GM12878 (cell line): ENCODE measurements at regions not wholly inside any gene's neighbourhood (a gene's known extent, or its start where the extent isn't known, plus 50 kb on each side); places are given as distances from the start of the nearest gene placed in this dataset.
"Not testable (repeated sequence)": the region's sequence is repeated elsewhere in the genome, so short reads cannot be mapped to it uniquely, and the experiment has no call there.

Experiments
- ATAC-seq: fragments of 200-7000 bp; cut with Tn5 transposase; 3 replicates; pipeline ENCODE4 v1.9.1; 2020; ENCODE audit warnings: mild to moderate bottlenecking, moderate library complexity
- BruUV-seq: library from RNA; stranded (reverse); fragments of 400-500 nt; replicated peaks from 2 replicates; lab custom pipeline; 2021; lab: Mats Ljungman, UMichigan
- CTCF ChIA-PET: fragments of 300-600 bp; sonication (Branson Sonifier 250); formaldehyde crosslinking; extraction: SDS; loops from one replicate; lab custom pipeline; 2021; ENCODE audit warnings: inconsistent platforms; lab: Yijun Ruan, JAX
- POLR2A ChIA-PET: fragments of 350-600 bp; formaldehyde crosslinking; extraction: SDS; loops from one replicate; lab custom pipeline; 2021; ENCODE audit warnings: inconsistent platforms; lab: Charles Lee
- RAD21 ChIA-PET: fragments of 300-600 bp; sonication (Branson Sonifier 250); formaldehyde crosslinking; loops from one replicate; lab custom pipeline; 2023; ENCODE audit warnings: antibody characterized with exemption; ENCODE audit not compliant: unreplicated experiment; lab: Charles Lee
- SMC1A ChIA-PET: fragments of 300-600 bp; sonication (Branson Sonifier 250); formaldehyde crosslinking; loops from one replicate; lab custom pipeline; 2023; ENCODE audit not compliant: unreplicated experiment, uncharacterized antibody; lab: Charles Lee
- DNase-seq: peaks from one replicate; pipeline ENCODE4 v3.0.0-alpha.2; 2011; ENCODE audit warnings: low read depth, low spot score
- FAIRE-seq: peaks from 3 replicates; lab custom pipeline; 2011; peaks lifted over from hg19 to GRCh38; lab: Jason Lieb, UNC
- H2AFZ ChIP-seq: 2 replicates; pipeline ENCODE4 v1.6.0; 2011; ENCODE audit warnings: low read depth, low read length, control low read depth; ENCODE audit not compliant: control insufficient read depth
- H3K27ac ChIP-seq: 2 replicates; pipeline ENCODE4 v1.5.1; 2011; ENCODE audit warnings: control low read depth; ENCODE audit not compliant: control insufficient read depth, insufficient read depth
- H3K27me3 ChIP-seq, 2 experiments: replicated peaks in 1 of 2; 2 replicates each; pipeline versions ENCODE4 v1.6.0 to v1.6.1; 2011; ENCODE audit warnings: low read length in 1 of 2; ENCODE audit not compliant: control insufficient read depth in 2 of 2, insufficient read depth in 2 of 2
- H3K36me3 ChIP-seq, 2 experiments: 2 replicates each; pipeline ENCODE4 v1.5.1; 2011; ENCODE audit warnings: low read length in 1 of 2; ENCODE audit not compliant: control insufficient read depth in 2 of 2, insufficient read depth in 2 of 2
- H3K4me1 ChIP-seq: 2 replicates; pipeline ENCODE4 v1.6.1; 2011; ENCODE audit warnings: mild to moderate bottlenecking, low read length, moderate library complexity, mixed read lengths; ENCODE audit not compliant: control insufficient read depth, insufficient read depth
- H3K4me2 ChIP-seq: 2 replicates; pipeline ENCODE4 v1.6.0; 2011; ENCODE audit warnings: control low read depth; ENCODE audit not compliant: control insufficient read depth, insufficient read depth
- H3K4me3 ChIP-seq: fragments of 200-600 bp; sonication (generic); 2 replicates; pipeline ENCODE4 v1.5.1; 2016
- H3K79me2 ChIP-seq: 2 replicates; pipeline ENCODE4 v1.6.0; 2011; ENCODE audit warnings: low read length; ENCODE audit not compliant: control insufficient read depth, insufficient read depth
- H3K9ac ChIP-seq: 2 replicates; pipeline ENCODE4 v1.8.0; 2011; ENCODE audit warnings: low read length, control low read depth, mixed read lengths; ENCODE audit not compliant: control insufficient read depth, insufficient read depth
- H3K9me3 ChIP-seq: replicated peaks from 3 replicates; pipeline ENCODE4 v1.5.1; 2011; ENCODE audit warnings: mild to moderate bottlenecking, low read length; ENCODE audit not compliant: control insufficient read depth, insufficient read depth
- H4K20me1 ChIP-seq: 2 replicates; pipeline ENCODE4 v1.6.0; 2011; ENCODE audit not compliant: control insufficient read depth, insufficient read depth
- BHLHE40 ChIP-seq, 2 experiments: fragments of 450-650 bp in 1 of 2; IDR thresholded peaks; 2 replicates each; pipeline ENCODE4 v1.6.1; 2011 to 2017; ENCODE audit warnings: low read depth in 2 of 2, borderline replicate concordance in 1 of 2, improper control_type of control experiment in 1 of 2, low read length in 1 of 2, mild to moderate bottlenecking in 1 of 2
- EGR1 ChIP-seq, 2 experiments: IDR thresholded peaks; 1 replicate in 1 of 2; 2 replicates in 1 of 2; pipeline ENCODE4 v1.6.1; 2011 to 2012; ENCODE audit warnings: low read depth in 2 of 2, low read length in 2 of 2, borderline replicate concordance in 1 of 2, mild to moderate bottlenecking in 1 of 2, moderate library complexity in 1 of 2
- IKZF1 ChIP-seq: fragments of 450-650 bp; conservative IDR thresholded peaks from 2 replicates; pipeline ENCODE4 v1.6.1; 2017; ENCODE audit warnings: antibody characterized with exemption, mild to moderate bottlenecking
- SPI1 ChIP-seq: IDR thresholded peaks from 2 replicates; pipeline ENCODE4 v1.6.1; 2011; ENCODE audit warnings: low read depth, mild to moderate bottlenecking, low read length, moderate library complexity, borderline replicate concordance; ENCODE audit not compliant: insufficient read depth
- TAF1 ChIP-seq: IDR thresholded peaks from 2 replicates; pipeline ENCODE4 v1.6.1; 2011; ENCODE audit warnings: mild to moderate bottlenecking, low read depth, low read length, borderline replicate concordance
- WGBS: methylation state at CpG from one replicate; pipeline ENCODE4 v1.1.6; 2016; ENCODE audit warnings: low lambda C conversion rate; ENCODE audit not compliant: insufficient replicate concordance, insufficient coverage; ENCODE audit errors: missing lambda C conversion rate; 5-methylcytosine and 5-hydroxymethylcytosine counted together
- in situ Hi-C: fragments of 300-500 bp; cut with MboI; formaldehyde crosslinking; loops from 9 replicates; pipeline ENCODE4 v1.14.3; 2018; ENCODE audit warnings: mixed read lengths
- intact Hi-C: fragments of 100-400 bp; cut with micrococcal nuclease; formaldehyde crosslinking; loops from one replicate; pipeline ENCODE4 v1.14.2; 2022; ENCODE audit not compliant: unreplicated experiment
- TF ChIP-seq, protein P1 (sequence below): IDR thresholded peaks from 2 replicates; pipeline ENCODE4 v1.6.1; 2012; ENCODE audit warnings: mild to moderate bottlenecking, low read depth, low read length
- TF ChIP-seq, protein P2 (sequence below): fragments of 150-350 bp; IDR thresholded peaks from 2 replicates; pipeline ENCODE4 v1.6.1; 2014; ENCODE audit warnings: mild to moderate bottlenecking, low read depth, low read length
- TF ChIP-seq, protein P3 (sequence below), 3 experiments: IDR thresholded peaks in 2 of 3; conservative IDR thresholded peaks in 1 of 3; 2 replicates each; pipeline ENCODE4 v1.5.1; 2011; ENCODE audit warnings: low read depth in 3 of 3, low read length in 3 of 3, mild to moderate bottlenecking in 3 of 3, control low read depth in 2 of 3, moderate library complexity in 2 of 3, inconsistent platforms in 1 of 3, mixed read lengths in 1 of 3; ENCODE audit not compliant: control insufficient read depth in 2 of 3, insufficient read depth in 1 of 3; ENCODE audit errors: extremely low read depth in 1 of 3

DNA sequence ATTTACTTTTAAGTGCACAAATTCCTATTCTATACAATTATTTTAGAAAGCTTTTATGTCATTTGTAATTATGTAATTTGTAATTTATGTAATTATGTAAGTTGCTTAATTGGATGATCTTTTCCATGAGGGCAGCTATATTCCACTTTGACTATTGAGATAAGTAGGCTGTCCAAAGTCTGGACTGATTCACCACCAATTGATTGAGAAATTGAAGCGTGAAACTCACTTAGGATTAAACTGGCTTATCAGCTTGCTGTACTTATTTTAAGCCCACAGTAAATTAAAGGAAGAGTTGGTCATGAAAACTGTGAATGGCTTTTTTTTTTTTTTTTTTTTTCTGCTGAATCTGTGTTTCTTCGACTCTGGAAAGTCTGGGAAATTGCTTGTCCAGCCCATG lies 87.4 kb downstream of the UGT2B28 start:
- H3K4me3 ChIP-seq, FAIRE-seq, BruUV-seq, H3K27ac ChIP-seq, DNase-seq, ATAC-seq, H3K9ac ChIP-seq, H2AFZ ChIP-seq, H3K4me1 ChIP-seq, RAD21 ChIA-PET, H3K9me3 ChIP-seq, H3K79me2 ChIP-seq, POLR2A ChIA-PET, H3K27me3 ChIP-seq, H3K36me3 ChIP-seq, in situ Hi-C loops, CTCF ChIA-PET, H3K4me2 ChIP-seq, H4K20me1 ChIP-seq: not testable (repeated sequence)
- 0% methylated on average over 1 of the region's 2 CpGs for WGBS
- intact Hi-C loops, result loop anchor here (1.0 kb wide), 1 partner anchor 112 kb away; no protein-coding TSS in a partner anchor
- SMC1A ChIA-PET, result interaction anchor here (0.7 kb wide), 1 partner anchor 25 kb away, joined by 3 read pairs; no protein-coding TSS in a partner anchor

DNA sequence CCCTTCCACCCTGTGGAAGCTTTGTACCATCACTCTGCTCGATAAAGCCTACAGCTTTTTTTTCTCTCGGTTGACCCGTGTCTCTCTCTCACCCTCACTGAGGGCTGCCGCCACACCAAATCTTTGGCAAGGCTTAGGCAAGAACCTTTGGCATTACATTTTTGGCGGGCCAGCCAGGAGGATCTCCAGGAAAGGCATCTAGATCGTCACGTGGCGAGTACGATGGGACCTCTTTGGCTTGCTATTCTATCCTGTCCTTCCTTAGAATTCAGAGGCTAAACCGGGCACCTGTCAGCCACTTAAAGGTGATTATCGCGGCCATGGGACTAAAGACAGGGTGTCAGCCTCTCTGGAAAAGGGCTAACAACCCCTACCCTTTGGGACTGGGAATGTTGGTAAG lies 96.2 kb downstream of the UGT2B28 start:
- ATAC-seq (no peak), FAIRE-seq (no peak), DNase-seq (no peak)
- ChIA-PET SMC1A (no interaction called here), RAD21 (no interaction called here), CTCF (no interaction called here), POLR2A (no interaction called here)
- Histone ChIP-seq H3K27ac (no peak overlapping the region), H3K27me3 (no peaks in the 10 kb centered on the region), H3K79me2 (no peaks in the 10 kb centered on the region), H3K9me3 (no peaks in the 10 kb centered on the region), H3K36me3 (no peaks in the 10 kb centered on the region), H3K4me1 (no peaks in the 10 kb centered on the region), H4K20me1 (no peaks in the 10 kb centered on the region), H3K4me3 (no peak overlapping the region), H2AFZ (no peak overlapping the region), H3K4me2 (no peak overlapping the region), H3K9ac (no peak overlapping the region)
- 56% methylated on average over 12 of the region's 12 CpGs for WGBS
- TF ChIP-seq BHLHE40 (IDR thresholded peaks at IDR 0.05; ENCODE audit: borderline replicate concordance in 1 of 2, low read depth in 2 of 2, low read length in 1 of 2) (no peak), EGR1 (IDR thresholded peaks at IDR 0.05; ENCODE audit: borderline replicate concordance in 1 of 2, low read depth in 2 of 2, low read length in 2 of 2) (no peak), SPI1 (no peak), TAF1 (no peak), IKZF1 (no peak)
- TF ChIP-seq, protein P1, sequence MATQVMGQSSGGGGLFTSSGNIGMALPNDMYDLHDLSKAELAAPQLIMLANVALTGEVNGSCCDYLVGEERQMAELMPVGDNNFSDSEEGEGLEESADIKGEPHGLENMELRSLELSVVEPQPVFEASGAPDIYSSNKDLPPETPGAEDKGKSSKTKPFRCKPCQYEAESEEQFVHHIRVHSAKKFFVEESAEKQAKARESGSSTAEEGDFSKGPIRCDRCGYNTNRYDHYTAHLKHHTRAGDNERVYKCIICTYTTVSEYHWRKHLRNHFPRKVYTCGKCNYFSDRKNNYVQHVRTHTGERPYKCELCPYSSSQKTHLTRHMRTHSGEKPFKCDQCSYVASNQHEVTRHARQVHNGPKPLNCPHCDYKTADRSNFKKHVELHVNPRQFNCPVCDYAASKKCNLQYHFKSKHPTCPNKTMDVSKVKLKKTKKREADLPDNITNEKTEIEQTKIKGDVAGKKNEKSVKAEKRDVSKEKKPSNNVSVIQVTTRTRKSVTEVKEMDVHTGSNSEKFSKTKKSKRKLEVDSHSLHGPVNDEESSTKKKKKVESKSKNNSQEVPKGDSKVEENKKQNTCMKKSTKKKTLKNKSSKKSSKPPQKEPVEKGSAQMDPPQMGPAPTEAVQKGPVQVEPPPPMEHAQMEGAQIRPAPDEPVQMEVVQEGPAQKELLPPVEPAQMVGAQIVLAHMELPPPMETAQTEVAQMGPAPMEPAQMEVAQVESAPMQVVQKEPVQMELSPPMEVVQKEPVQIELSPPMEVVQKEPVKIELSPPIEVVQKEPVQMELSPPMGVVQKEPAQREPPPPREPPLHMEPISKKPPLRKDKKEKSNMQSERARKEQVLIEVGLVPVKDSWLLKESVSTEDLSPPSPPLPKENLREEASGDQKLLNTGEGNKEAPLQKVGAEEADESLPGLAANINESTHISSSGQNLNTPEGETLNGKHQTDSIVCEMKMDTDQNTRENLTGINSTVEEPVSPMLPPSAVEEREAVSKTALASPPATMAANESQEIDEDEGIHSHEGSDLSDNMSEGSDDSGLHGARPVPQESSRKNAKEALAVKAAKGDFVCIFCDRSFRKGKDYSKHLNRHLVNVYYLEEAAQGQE, result no peak
- TF ChIP-seq, protein P2, sequence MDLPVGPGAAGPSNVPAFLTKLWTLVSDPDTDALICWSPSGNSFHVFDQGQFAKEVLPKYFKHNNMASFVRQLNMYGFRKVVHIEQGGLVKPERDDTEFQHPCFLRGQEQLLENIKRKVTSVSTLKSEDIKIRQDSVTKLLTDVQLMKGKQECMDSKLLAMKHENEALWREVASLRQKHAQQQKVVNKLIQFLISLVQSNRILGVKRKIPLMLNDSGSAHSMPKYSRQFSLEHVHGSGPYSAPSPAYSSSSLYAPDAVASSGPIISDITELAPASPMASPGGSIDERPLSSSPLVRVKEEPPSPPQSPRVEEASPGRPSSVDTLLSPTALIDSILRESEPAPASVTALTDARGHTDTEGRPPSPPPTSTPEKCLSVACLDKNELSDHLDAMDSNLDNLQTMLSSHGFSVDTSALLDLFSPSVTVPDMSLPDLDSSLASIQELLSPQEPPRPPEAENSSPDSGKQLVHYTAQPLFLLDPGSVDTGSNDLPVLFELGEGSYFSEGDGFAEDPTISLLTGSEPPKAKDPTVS, result no peak
- TF ChIP-seq, protein P3, sequence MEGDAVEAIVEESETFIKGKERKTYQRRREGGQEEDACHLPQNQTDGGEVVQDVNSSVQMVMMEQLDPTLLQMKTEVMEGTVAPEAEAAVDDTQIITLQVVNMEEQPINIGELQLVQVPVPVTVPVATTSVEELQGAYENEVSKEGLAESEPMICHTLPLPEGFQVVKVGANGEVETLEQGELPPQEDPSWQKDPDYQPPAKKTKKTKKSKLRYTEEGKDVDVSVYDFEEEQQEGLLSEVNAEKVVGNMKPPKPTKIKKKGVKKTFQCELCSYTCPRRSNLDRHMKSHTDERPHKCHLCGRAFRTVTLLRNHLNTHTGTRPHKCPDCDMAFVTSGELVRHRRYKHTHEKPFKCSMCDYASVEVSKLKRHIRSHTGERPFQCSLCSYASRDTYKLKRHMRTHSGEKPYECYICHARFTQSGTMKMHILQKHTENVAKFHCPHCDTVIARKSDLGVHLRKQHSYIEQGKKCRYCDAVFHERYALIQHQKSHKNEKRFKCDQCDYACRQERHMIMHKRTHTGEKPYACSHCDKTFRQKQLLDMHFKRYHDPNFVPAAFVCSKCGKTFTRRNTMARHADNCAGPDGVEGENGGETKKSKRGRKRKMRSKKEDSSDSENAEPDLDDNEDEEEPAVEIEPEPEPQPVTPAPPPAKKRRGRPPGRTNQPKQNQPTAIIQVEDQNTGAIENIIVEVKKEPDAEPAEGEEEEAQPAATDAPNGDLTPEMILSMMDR (IDR thresholded peaks at IDR 0.05 in 2 of 3, conservative IDR thresholded peaks at IDR 0.05 in 1 of 3; ENCODE audit: control insufficient read depth in 2 of 3, extremely low read depth in 1 of 3, insufficient read depth in 1 of 3, low read depth in 3 of 3, low read length in 3 of 3), result no peak
- in situ Hi-C loops, result loop anchor here (10.0 kb wide), 1 partner anchor 122 kb away; no protein-coding TSS in a partner anchor
- BruUV-seq, result no TSS peak
- intact Hi-C loops, result no loop called here
